ENCODE measurements at regions not wholly inside any gene's neighbourhood (a gene's known extent, or its start where the extent isn't known, plus 50 kb on each side); places are given as distances from the start of the nearest gene placed in this dataset.
"Not testable (repeated sequence)": the region's sequence is repeated elsewhere in the genome, so short reads cannot be mapped to it uniquely, and the experiment has no call there.

DNA sequence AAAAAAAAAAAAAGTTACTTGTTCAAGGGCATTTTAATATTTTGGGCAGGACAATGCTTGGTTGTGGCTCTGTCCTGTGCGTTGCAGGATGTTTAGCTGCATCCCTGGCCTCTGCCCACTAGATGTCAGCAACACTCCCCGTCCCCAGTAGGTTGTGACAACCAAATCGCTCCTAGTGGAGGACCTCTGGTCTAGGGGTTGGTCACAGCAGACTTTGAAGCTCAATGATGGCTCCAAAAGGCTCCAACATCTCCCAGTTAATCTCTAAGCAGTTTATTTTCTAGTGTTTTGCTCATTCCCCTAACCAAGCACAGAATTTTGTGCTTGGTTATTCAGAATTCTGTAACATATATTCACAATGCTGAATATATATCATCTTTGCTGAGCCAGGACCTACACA lies 67.0 kb downstream of the CHRNA1 start:
- DNase-seq = peak; percentile 60 to 72

- DNase-seq = no peak
Observed at GRCh38 chr2:174694920-174695319, 69.4 kb downstream of the CHRNA1 start.

DNA sequence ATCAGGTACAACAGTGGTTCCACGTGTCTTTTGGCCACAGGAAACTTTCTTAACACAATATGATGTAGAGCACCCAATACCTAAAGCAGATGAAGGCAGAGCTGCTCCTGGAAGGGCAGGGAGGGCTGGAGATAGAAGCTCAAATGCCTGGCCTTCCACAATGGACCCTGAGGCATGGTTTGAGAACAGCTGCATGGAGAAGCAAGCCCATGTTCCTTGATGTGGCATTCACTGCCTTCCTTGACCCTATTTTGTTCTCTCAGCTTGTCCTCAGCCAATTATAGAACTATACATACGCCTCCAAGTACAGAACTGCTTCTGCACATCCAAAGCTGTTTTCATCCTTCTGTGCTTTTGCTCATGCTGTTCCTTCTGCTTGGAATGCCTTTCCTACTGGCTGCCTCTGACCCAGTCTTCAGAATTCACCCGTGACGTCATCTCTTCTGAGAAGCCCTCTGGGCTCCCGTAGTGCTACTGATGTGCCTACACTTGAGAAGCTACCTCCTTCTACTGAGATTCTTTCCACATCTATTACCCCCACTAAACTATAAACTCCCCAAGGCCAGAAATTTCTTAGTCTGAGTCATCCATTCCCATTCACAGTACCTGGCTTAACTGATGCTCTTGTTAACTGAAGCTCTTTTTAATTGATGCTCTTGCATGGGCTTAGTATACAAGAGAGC lies 69.9 kb downstream of the CHRNA1 start:
- DNase-seq = no peak

- DNase-seq = no peak
Observed at GRCh38 chr2:174693344-174693743, 70.9 kb downstream of the CHRNA1 start.

DNA sequence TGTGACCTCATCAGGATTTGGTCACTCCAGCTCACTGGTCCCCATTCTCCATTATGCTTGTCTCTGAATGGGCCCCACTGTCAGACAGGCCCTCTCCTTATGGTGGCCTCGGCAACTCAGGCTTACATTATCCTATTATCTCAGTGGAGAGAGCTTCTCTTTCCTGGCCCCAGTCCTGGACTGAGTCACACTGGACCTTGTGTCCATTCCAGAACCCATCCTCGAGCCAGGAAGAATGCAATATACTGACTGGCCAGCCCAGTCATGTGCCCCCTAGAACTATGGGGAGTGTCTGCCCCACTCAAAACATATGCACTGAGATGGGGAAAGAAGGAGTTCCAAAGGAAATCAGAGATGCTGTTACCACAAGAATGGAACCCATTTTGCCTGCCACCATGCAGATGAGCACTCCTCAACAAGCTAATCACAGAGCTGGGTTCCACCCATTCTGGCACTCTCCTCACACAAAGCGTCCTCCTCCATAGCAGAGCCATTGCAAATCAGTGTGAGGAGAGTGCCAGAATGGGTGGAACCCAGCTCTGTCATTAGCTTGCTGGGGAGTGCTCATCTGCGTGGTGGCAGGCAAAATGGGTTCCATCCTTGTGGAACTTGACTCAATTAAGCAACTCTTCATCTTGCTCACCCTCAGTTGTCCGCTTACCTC lies 71.9 kb downstream of the CHRNA1 start:
- no peak for DNase-seq

DNA sequence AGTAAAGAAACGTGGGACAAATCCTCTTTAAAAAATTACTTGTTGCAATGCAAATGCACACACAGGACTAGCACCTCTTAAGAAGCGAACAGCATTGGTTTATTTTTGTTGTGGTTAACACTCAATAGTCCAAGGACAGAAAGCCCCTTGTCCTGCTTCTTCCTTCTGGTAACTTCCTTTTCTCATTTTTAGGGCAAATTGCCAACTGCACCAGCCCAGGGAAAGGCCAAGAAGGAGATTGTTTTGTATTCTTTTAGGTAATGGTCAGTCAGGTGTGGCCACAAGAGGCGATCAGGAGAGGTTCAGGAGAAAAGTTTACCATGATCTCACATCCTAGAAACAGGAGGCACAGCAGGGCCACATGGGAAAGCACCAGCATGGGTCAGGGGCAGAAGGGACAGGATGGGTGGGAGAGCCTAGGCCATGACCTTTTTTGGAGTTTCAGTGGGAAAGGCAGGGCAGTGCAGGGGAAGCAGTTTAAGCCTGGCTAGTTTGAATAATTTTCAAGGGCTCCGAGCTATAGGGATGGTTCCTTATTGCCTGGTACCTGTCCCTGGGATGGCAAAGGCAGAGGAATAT lies 73.0 kb downstream of the CHRNA1 start:
- no peak for DNase-seq

DNA sequence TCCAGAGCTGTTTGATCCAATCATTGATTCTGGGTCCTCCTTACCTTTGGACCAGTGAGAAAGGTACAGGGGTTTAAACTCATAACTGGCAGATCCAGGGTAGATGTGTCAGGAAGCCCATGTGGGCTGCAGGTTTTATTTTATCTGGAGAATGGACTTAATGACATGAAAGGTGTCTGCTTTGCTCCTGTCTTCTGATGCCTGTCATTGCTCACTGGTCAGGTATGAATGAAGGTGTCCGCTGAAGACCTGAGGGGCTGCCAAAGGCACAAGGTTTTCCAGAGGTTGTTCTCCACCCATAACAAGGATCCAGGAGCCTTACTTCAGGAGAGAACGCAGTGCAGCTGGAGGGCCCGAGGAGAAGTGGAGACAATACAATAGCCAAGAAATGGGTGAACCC lies 74.2 kb downstream of the CHRNA1 start:
- DNase-seq = no peak

DNA sequence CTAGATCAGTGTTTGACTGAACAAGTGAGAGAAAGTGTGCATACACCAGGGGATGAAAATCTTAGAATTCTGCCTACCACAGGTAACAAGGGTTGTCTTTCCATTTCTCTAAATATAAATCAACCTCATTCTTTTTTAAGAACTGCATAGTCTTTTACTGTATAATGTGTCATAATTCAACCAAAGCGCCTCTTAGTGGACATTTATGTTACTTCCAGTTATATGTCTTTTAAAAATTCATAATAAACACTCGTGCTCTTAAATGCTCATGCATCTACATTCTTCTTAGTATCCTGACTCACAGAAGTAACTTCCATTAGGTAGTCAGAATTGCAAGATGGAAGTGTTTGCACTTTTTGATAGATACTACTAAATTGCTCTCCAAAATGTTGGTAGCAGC lies 76.2 kb downstream of the CHRNA1 start:
- peak in 1 of 2 donors; percentile 68 for DNase-seq

DNA sequence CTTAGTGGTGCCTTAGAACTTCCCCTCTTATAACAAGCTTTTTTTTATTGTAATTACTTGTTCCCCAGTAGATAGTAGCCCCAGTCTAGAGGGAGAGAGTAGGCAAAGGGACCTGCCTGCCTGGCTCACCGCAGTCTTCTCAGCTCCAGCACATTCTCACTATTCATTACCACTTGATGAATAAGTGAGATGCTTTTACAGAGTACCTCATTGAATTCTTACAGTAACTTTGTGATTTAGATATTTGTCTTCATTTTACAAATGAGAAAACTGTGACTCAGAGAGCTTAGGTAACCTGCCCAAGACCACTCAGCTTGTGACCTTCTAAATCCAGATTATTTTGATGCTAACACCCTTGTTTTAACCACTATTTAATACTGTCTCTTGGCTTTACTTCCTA lies 77.8 kb downstream of the CHRNA1 start:
- DNase-seq = no peak

DNA sequence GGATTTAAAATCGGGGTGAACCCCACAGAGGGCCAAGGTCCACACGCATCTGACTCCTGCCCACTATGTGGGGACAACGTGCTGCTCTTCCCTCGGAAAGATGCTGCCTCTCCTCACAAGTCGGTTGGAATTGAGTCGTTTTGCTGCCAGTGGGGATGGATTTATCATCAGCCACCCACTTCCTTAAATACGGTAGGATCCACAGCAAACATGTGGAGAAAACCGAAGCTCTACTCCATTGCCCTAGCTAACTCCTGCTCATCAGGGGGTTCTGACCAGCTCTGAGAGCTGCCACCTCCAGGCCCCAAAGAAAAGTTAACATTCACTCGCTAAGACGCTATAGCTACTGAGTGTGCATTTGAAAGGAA lies 80.9 kb downstream of the CHRNA1 start:
- peak; percentile 14 to 49 for DNase-seq

- DNase-seq = peak; percentile 55 to 70
Observed at GRCh38 chr2:174682578-174683391, 81.5 kb downstream of the CHRNA1 start.

DNA sequence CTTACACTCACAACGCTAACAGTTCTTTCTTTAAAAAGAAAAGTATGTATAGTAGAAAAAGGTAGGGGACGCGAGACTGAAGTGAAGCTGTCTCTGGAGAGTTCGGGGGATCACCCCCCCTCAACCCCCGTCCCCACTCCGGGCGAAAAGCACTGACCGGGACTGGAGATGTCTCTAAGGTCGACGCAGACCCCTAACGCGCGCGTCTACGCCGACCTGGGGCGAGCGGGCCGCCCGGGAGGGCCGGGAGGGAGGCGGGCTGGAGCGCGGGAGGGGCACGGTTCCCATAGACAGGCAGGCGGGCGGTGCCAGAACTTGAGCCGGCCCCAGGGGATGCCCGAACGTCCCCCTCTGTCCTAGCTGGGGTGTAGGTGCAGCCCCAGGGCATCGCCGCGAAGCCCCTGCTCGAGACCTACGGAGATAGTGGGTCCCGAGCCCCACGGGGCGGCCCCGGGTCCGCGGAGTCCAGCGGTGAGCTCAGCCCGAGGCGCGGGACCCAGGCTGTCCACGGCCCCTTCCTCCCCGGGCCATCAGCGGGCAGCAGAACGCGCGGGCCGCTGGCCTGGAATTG lies 82.2 kb downstream of the CHRNA1 start:
- peak; percentile 15 to 47 for DNase-seq

DNA sequence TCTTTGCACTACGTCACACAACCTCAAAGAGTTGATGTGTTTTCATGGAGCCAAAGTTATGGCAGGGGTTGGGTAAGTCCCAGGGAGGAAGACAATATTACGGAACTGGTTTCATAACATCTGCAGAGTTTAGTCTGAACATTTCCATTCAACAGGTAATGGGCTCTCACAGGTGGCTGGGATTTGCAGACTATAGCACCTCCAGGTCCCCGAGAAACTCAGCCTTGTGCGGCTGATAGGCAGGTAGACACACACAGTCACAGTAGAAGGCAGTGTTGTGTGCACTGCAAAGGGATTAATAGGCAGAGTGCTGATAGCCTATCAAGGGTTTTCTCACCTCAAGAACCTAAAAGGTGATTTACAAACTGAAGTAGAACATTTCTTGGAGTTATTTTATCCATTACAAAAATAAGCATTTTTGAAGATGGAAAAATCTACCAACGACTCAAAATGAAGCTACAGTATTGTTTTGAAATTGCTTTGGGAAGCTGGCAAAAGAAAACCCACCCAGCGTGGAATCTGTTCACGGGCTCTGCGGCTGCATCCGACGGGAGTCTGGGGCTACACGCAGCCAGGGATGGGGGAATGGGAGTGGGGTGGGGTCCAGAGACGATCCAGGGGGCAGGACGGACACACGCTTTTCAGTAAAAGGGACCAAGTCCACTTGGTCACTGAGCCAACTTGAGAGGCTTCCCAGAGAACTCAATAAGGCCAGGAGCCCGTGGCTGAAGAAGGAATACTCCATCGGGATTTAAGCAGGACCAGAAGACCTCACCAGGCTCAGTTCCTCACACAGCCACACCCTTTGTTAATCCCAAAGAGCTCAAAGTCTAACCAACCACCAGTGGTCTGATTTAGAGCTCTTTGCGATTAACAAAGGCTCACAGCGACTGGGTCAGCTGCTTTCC lies 82.9 kb downstream of the CHRNA1 start:
- no peak for DNase-seq

- no peak for DNase-seq
Observed at GRCh38 chr2:174680221-174680620, 82.6 kb upstream of the WIPF1 start.

GRCh38 chr2:174678395-174678794 lies 80.8 kb upstream of the WIPF1 start:
- DNase-seq = peak in 1 of 2 donors; percentile 23

GRCh38 chr2:174675615-174676014 lies 78.0 kb upstream of the WIPF1 start:
- DNase-seq = peak; percentile 11 to 54

- no peak for DNase-seq
Observed at GRCh38 chr2:174673876-174674275, 76.3 kb upstream of the WIPF1 start.

- DNase-seq = no peak
Observed at GRCh38 chr2:174673440-174673839, 75.8 kb upstream of the WIPF1 start.

DNA sequence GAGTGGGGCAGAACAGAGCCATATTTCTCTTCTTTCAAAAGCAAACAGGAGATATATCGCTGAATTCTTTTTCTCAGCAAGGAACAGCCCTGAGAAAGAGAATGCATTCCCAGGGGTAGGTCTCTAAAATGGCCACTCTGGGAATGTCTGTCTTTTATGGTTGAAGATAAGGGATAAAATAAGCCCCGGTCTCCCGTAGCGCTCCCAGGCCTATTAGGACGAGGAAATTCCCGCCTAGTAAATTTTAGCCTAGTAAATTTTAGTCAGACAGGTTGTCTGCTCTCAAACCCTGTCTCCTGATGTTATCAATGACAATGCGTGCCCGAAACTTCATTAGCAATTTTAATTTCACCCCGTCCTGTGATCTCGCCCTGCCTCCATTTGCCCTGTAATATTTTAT lies 73.9 kb upstream of the WIPF1 start:
- not testable (repeated sequence) for DNase-seq

DNA sequence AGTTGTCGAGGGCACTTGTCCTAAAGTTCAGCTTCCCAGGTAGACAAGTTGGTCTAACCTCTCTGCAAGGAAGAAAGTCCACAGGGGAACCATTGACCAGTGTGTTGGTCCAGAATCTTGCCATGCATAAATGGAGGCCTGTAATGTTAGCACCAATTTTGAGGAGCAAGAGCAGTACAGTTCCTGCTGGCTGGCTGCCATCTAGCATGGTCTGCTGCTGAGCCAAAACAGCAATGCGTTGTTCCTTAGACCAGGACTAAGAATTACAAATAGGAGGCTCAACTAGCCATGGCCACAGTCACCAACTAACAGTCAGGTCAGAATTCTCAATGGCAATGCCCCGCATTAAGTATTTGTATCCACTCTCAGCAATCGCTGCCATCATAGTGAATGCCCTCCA lies 72.8 kb upstream of the WIPF1 start:
- DNase-seq = no peak

DNA sequence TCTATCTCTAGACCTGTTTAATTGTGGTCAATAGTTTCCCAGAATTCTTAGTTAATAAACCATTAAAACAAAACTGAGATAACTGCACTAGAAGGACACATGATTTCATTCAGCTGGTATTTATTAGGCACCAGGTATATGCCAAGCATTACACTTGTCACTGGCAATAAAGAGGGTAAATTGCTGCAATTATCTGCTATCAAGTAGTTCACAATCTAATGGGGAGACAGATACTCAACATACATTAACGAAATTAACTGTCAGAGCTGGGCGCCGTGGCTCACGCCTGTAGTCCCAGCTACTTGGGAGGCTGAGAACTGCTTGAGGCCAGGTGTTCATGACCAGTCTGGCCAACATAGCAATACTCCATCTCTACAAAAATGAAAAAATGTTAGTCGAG lies 71.7 kb upstream of the WIPF1 start:
- no peak for DNase-seq

- DNase-seq = no peak
Observed at GRCh38 chr2:174668075-174668474, 70.5 kb upstream of the WIPF1 start.
